ENCODE measurements at regions not wholly inside any gene's neighbourhood (a gene's known extent, or its start where the extent isn't known, plus 50 kb on each side); places are given as distances from the start of the nearest gene placed in this dataset.
A peak's percentile ranks its signal among the peaks of the same experiment; 100 is the strongest.
"Not testable (repeated sequence)": the region's sequence is repeated elsewhere in the genome, so short reads cannot be mapped to it uniquely, and the experiment has no call there.

GRCh38 chr7:26066736-26067135 is 85.3 kb upstream of the NFE2L3 start:
- no peak for DNase-seq

- DNase-seq = no peak
These were observed 81.7 kb upstream of the NFE2L3 start for GRCh38 chr7:26070290-26070689.

- DNase-seq = peak in 1 of 3 donors; percentile 32
These were observed 80.2 kb upstream of the NFE2L3 start for GRCh38 chr7:26071622-26072456.

GRCh38 chr7:26073041-26073440 is 79.0 kb upstream of the NFE2L3 start:
- DNase-seq = no peak

- no peak for DNase-seq
These were observed 77.1 kb upstream of the NFE2L3 start for GRCh38 chr7:26074919-26075318.

- DNase-seq = no peak
These were observed 75.3 kb upstream of the NFE2L3 start for GRCh38 chr7:26076691-26077090.

- DNase-seq = peak; percentile 33 to 79 (median 56)
These were observed 73.3 kb upstream of the NFE2L3 start for GRCh38 chr7:26078437-26079336.

GRCh38 chr7:26081638-26082037 is 70.4 kb upstream of the NFE2L3 start:
- no peak for DNase-seq

- DNase-seq = no peak
These were observed 68.9 kb upstream of the NFE2L3 start for GRCh38 chr7:26083113-26083512.

GRCh38 chr7:26084418-26084817 is 67.6 kb upstream of the NFE2L3 start:
- DNase-seq = no peak

GRCh38 chr7:26085771-26086170 is 66.2 kb upstream of the NFE2L3 start:
- DNase-seq = no peak

GRCh38 chr7:26087321-26088091 is 64.5 kb upstream of the NFE2L3 start:
- DNase-seq = peak in 1 of 3 donors; percentile 19

- not testable (repeated sequence) for DNase-seq
These were observed 62.5 kb upstream of the NFE2L3 start for GRCh38 chr7:26089469-26089868.

- DNase-seq = peak; percentile 43 to 74 (median 60)
These were observed 61.0 kb upstream of the NFE2L3 start for GRCh38 chr7:26090927-26091519.

GRCh38 chr7:26091933-26092332 is 60.1 kb upstream of the NFE2L3 start:
- no peak for DNase-seq

- DNase-seq = no peak
These were observed 59.0 kb upstream of the NFE2L3 start for GRCh38 chr7:26093023-26093422.

- DNase-seq = peak in 1 of 3 donors; percentile 37
These were observed 55.9 kb upstream of the NFE2L3 start for GRCh38 chr7:26096136-26096535.

GRCh38 chr7:26097837-26098668 is 53.9 kb upstream of the NFE2L3 start:
- DNase-seq = no peak

GRCh38 chr7:26099236-26099635 is 52.8 kb upstream of the NFE2L3 start:
- DNase-seq = no peak

Measured in muscle of back (tissue), 3 donors.